ENCODE measurements at regions not wholly inside any gene's neighbourhood (a gene's known extent, or its start where the extent isn't known, plus 50 kb on each side); places are given as distances from the start of the nearest gene placed in this dataset.
"Not testable (repeated sequence)": the region's sequence is repeated elsewhere in the genome, so short reads cannot be mapped to it uniquely, and the experiment has no call there.

DNA sequence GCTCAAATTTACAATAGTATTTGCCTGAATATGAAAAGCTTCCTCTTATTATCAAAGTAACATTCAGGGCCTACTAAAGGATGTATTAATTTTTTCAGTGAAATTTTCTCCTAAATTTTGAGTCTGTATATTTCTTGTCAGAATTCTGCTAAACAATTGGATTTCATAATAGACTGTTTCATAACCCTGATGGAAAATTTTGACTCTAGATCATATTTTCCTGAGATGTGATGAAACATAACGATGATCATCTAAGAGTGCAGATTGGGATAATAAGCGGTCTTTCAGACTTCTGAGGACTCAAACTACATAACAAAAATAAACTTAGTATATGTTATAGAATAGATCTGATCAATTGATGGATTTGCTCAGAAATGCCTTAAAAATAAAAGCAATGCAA is 574.5 kb upstream of the TBL1XR1 start:
- no peak for DNase-seq

DNA sequence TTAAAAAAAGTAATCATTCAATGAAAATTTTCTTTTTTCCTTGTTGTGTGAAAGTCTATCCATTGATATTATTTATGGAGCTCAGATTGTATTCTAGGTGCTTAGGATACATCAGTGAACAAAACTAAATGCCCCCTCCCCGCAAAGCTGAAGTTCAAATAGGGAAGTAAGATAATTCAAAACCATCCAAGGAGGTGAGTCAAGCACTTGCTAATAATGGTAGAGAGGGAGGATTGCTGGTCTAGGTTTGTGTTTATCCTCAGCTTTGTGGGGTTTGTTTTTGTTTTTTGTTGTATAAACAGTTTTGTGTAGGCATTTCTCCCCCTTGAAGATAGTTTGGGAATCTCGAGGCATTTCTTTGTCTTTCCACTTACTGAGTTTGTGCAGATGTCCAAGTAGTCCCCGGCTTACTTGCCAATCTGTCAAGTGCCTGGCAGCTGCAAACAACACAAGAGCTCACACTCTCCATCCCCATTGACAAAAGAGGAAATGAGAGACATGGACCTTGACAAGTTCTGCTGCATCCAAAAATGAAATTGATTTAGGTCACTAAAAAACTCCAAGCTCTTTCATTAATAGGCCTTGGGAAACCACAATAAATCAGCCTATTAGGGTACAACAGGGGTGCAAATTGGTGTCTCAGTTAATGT is 575.8 kb upstream of the TBL1XR1 start:
- DNase-seq: no peak

DNA sequence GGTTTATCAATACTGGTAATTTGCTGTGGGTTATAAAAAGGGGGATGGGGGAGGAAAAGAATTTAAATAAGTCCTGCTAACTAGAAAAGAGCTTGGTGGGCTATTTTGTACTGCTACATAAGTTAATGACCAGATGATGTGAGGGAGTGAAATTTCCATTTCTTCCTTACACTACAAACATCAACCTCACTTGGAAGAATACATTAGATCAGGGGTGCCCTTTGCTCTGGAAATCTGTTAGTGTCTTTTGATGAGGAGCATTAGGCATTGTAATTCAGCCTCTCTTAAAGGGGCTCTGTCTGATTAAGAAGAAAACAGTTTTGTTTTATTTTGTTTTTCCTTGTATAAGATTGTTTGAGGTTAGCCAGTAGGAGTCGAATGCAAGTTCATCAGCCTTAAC is 576.4 kb upstream of the TBL1XR1 start:
- DNase-seq: no peak

DNA sequence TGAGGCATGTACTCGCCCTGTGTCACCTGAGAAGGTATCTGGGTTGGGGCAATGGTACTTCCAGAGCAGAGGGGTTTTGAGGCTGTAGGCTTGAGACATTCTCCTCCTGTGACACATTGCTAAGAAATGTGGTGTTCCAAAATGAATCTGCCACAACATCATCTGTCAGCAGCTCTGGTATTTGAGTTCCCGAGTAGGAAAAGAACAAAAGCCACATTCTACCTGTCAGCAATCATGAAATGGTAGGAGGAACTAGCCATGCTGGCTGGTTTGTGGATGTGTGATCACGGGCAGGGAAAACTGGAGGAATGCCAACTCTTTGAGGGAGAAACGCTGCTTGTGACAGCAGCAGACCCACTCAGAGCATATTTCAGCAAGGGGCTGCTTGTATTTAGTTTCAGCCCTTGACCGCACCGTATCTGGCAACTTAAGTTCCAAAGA is 579.4 kb upstream of the TBL1XR1 start:
- no peak for DNase-seq

DNA sequence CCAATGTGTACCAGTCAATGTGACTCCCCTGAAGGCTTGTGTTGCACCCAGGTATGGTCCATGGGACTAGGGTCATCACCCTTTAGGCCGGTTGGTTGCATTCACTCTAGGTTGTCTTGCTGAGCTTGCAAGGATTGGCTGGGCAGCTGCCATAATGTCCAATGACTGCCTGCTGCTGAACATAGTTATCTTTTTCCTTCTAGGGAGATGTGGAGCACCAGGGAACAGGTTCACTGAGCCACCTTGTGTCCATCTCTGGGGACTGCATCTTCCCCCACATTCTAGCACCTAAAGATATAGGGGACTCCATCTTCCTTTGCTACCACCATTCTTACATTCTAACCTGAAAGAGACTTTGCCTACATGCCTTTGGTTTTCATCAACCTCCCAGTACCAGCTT is 580.4 kb upstream of the TBL1XR1 start:
- DNase-seq: peak; percentile 22

DNA sequence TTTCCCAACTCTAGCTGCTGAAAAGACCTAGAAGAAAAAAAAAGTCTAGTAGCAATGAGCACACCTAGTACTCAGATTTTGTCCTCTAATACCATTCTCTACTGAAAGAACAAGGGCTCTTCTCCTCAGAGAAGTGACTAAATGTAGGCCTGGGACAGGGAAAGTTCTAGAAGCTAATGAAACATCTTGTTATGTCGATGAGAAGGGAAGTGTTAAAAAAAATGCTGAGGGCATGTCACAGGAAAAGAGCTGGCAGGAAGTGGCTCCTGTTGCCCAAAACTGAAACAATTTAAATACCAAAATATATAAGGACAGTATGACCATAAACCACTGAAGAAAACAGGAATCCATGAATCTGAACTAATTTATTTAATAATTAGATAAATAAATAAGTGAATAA is 581.4 kb upstream of the TBL1XR1 start:
- DNase-seq: no peak

DNA sequence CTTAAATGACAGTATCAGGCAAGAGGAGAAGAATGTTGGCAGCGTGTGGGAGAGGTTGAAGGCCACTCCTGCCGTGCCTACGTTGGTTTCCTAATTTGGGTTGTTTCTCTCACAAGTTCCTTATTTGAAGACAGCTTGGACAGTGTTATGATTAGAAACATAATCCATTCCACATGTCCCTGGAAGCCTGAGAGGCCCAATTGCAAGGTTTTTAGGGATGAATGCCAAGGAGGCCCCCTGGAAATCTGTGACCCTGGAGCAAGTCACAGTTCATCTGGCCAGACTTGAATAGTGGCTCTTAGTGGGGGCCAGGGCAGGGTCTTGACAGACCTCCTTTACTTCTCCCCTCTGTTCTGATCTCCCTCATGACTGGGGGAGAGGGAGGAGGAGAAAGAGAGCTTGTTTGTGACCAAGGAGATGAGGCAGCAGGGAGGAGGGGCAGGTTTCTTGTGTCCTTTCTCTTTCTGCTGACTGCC is 584.4 kb upstream of the TBL1XR1 start:
- DNase-seq: no peak

DNA sequence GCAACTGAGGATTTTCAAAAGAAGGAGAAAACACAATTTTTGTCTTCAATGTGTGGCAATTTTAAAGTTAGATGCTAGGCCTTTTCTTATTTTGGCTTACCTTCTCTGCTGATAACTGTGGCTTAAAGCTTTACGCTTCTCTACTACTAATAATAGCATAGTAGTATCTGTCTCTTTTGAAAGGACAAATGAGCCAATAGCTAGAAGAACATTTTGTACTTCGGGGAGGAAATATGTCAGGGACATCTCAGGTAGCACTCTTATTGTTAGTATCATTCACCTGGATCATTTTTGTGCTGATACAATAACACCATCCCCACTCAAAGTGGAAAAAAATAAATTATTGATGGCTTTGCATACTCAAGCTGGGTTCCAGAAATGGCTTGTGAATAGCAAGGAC is 586.1 kb upstream of the TBL1XR1 start:
- DNase-seq: no peak

DNA sequence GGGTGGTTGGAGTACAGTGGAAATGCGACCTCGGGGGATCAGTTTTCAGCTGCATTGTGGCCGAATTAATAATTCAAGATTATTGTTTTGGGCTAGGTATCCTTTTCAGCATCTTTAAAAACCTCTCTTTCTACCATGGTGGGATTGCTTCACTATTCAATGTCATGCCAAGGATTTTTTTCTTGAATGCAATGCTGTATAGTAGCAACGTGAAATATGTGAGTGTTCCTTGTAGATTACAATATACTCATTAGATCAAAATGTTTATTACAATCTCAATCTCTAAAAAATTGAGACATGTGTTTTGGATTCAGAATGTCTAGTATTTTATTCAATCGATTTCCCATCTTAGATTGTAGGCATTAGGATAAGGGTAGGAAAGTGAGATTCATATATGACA is 586.5 kb upstream of the TBL1XR1 start:
- DNase-seq: no peak

DNA sequence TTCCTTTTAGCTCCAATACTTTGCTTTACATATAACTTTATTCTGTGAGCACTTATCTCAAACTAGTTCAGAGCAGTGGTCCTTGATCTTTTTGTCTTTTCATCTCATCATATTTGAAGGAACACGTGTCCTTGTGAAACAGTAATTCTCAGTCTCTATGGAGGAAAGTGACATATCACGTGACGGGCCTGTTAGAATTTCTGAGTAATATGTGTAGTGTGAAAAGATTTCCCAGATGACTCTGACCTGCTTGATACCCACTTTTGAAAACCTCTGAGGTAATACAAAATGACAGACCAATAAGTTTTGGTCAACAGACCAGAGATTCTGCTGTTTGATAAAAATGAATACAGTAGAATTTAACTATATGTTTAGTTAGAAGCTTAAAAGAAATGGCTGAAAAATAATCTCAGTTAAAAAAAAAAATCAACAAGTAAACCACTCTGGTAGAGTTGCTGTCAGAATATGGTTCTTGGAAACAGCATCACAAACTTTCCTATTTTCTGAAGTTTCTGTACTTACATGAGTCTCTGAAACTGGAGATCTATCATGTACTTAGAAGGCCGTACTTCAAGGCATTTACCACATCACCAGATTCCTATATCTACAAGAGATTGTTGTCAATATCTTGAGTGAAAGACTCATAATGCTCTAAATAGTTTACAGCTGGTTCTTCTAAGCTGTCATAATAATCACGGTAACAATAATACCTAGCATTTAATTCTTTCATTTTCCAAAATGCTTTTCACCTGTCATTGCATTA is 590.2 kb upstream of the TBL1XR1 start:
- DNase-seq: no peak

DNA sequence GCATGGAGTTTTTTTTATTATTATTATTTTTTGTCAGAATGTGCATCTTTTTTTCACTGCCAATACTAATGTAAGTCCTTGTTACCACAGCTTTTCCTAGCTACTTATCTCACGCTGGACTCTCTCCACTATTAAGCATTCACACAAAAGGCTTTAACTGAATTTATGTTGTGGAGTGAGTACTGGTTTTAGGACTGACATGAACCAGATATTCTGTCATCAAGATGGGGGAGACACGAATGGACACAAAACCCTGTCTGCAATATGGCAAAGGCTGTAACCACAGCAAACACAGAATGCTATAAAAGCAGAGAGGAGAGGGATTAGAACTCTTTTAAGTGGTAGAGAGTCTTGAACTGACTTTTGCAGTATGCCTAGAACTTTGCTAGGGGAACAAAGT is 592.2 kb upstream of the TBL1XR1 start:
- no peak for DNase-seq

DNA sequence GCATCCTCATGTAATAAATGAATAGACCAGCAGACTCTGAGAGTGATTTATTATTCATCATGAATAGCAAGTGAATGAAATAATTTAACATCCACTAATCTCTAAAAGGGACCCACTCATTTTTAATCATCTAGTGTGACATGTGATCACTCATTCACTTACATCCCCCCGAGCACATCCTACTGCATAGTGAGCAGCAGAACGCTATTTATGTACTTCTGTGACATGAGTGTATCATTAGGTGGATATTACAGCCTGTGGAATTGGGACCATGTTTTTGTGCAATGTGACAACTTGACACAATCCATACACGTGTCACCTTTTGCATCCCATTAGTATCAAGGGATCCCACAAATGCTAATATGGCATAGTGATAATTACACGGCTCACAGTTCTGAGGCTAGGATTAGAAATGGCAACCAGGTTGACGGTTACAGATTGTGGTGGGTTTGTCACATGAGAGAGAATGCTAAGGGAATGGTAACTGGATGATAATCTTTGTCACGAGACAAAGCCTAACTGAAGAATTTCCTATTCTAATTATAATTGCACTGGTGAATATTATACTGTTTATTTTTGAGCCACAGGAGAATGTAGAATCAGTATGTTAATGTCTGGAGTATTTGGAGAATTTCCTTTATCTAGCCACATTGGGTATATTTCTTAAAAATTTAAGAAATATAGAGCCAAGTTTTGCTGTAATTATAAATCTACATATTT is 595.2 kb upstream of the TBL1XR1 start:
- DNase-seq: no peak

DNA sequence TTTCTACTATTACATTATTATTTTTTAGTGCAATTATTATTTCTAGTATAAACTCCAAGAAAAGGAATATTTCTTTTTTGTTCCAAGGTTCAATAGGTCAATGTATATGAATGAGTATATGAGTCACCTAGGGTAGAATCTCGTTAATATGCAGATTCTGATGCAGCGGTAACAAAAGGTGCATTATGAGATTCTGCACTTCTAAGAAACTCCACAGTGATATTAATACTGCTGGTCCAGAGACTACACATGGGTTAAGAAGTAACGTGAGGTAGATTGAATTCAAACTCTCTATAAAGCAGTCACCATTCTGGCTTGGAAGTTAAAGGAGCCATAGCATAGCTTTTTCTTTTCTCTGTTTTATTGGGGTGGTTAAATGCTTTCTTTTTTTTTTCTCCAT is 596.2 kb upstream of the TBL1XR1 start:
- DNase-seq: no peak

DNA sequence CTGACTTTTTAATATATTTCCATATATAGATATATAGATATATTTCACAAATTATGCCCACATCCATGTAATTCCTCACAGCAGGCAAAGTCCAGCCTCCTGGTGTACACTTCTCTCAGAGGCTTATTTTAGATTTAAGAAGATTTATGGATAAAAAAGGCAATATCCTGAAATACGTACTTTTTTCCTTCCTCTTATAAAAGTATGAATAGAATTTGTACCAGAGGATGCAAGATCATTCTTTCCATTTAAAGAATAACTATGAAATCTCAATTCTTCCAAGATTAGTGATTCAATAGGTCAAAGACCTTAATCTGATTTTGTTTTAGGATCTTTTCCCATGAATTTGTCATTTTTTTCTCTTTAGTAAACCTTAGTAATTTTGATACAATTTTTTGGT is 597.9 kb upstream of the TBL1XR1 start:
- no peak for DNase-seq

DNA sequence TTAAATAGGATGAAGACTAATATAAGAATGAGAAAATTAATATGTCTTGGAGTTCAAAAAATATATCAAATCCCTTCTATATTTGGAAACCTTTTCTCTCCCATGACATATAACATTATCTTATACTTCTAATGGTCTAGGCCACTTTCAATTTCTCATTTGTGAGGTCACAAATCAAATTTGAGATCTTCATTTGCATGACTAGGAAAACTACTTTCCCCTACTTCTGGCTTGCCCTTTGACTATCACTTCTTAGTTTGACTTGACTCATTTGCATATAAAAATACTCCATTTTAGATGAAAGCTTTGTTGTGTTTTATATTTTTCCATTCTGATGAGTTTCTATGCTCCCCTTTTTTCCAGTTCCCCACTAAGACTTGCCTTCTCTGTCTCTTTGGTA is 598.6 kb upstream of the TBL1XR1 start:
- DNase-seq: no peak

DNA sequence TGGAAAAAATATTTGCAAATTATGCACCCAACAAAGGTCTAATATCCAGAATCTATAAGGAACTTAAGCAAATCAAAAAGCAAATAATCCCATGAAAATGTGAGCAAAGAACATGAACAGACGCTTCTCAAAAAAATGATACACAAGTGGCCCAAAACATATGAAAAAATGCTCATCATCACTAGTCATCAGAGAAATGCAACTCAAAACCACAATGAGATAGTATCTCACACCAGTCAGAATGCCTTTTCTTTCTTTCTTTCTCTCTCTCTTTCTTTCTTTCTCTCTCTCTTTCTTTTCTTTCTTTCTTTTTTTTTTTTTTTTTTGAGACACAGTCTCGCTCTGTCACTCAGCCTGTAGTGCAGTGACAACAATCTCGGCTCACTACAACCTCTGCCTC is 602.9 kb upstream of the TBL1XR1 start:
- not testable (repeated sequence) for DNase-seq

DNA sequence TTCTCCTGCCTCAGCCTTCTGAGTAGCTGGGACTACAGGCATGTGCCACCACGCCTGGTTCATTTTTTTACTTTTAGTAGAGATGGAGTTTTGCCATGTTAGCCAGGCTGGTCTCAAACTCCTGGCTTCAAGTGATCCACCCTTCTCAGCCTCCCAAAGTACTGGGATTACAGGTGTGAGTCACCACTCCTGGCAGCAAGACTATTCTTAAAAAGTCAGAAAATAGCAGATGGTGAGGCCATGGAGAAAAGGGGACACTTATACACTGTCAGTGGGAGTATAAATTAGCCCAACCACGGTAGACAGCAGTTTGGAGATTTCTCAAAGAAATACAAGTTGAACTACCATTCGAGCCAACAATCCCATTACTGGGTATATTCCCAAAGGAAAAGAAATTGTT is 603.3 kb upstream of the TBL1XR1 start:
- no peak for DNase-seq

DNA sequence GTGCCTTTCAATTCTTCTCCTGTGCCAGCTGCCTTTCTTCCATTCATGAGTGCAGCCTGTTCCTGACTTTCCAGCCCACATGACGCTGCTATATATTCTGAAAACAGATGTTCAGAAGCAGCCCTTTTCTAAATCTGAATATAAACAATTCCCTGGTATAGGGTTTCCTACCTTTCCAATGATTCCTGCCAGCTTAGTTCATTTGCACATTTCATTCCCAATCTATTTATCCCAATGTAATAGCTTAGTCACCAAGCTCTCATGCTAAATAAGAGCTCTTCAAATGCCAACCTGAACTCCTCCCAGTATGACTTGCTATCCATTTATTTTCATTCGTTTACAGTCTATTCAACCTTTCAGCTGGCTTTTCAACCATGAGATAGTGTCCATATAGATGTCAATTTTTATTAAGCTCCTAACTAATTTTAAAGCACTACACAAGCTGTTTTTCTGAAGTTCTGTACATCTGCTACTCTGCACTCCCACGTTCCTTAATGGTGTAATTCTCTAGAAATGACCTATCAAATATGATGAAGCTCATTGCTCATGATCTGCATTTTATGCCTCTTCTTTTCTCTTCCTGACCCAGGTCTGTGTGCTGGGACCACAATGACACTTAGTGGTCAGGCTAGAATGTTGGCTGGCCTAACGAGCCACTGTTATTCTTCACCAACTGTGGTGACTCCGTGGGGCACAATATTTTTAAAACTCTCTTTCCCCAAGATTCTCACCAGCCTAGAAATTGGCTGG is 605.0 kb upstream of the TBL1XR1 start:
- DNase-seq: no peak

DNA sequence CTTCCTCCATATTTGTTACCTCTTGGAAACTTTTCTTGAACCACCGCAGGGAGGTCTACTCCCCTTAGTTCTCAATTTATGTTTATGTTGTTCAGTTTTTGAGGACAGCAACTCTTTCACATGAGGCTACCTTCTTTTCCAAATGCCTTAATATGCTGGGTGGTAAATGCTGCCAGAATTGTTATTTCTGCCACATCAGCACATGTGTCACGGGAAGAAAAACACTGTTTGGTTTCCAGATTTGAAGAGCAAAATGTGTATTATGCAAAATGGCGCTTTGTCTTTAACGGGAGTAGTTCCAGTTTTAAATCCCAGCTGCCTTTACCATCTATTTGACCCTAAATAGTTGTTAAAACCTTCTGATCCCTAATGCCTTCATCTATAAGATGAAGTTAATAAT is 606.2 kb upstream of the TBL1XR1 start:
- no peak for DNase-seq

DNA sequence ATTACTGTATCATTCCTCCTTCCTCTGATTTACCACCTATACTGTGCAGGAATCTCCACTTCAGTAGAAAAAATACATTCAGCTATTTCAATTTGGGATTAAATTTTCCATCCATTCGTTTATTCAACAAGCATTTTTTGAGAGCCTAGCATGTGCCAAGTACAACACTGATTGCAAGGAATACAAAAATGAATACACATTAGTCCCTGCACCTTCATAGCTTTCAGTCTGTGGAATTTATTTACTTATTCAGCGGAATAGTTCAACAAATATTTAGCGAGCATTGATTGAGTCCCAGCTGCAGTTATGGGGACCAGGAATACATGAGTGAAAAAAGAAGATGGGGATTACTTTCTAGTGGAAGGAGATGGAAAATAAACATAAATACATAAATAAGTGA is 606.8 kb upstream of the TBL1XR1 start:
- no peak for DNase-seq

DNA sequence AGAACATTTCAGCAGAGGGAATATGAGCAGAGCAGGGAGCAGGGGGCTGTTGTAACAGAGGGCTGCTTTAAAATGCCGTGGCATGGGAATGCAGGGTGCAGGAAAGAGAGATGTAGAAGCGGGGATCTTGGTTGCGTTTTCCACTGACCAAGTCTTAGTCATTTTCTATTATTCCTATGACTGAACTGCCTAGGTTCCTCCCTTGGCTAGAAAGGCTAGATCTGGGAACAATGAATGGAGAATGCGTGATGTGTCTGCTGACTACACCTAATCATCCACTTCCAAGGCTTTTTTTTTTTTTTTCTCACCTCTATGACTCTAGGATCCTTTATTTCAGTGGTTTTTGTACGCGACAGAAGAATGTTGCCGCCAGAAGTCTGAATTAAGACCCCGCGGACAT is 607.4 kb upstream of the TBL1XR1 start:
- no peak for DNase-seq

DNA sequence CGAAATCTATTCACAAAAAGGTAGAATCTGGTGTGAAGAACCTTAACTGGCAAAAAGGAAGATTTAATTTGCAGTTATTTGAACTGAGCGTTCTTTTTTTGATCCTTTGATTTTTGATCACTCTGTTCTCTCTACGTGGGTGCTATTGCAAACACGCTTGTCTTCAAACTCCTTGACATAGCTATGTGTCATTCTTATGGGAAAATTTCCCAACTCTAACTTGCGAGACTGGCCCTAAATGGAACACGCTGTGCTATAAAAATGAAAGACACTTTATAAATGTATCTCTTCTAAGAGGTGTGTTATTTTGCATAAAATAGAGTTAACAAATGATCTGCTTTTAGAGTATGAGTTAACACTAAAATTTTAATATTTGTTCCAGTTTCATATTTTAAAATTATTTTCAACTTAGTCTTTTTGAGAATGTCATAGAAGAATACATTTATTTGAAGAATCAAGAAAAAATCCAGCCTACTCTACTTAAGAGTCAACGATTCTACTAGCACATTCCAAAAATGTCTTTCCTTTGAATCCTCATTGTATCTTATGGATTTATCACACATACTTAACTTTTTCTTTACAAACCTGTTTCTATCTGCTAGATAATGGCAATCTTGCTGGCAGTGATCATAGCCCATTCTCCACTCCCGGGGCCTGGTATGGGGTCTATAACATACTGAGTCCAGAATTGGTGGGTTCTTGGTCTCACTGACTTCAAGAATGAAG is 610.0 kb upstream of the TBL1XR1 start:
- no peak for DNase-seq
